Mucosa of descending colon (tissue), 3 donors: ENCODE measurements at regions not wholly inside any gene's neighbourhood (a gene's known extent, or its start where the extent isn't known, plus 50 kb on each side); places are given as distances from the start of the nearest gene placed in this dataset.

Experiments
- ATAC-seq: fragments of 200-7000 bp; cut with Tn5 transposase; one replicate; pipeline ENCODE4 v1.9.1; 2020; ENCODE audit warnings: mild to moderate bottlenecking, moderate library complexity
- DNase-seq, 3 donors: peaks; one replicate each; pipeline ENCODE4 v3.0.0-alpha.2; 2020
- H3K36me3 ChIP-seq: fragments of 200-600 bp; one replicate; pipeline ENCODE4 v1.8.0; 2021; ENCODE audit warnings: low read depth, mild to moderate bottlenecking
- H3K4me1 ChIP-seq: fragments of 200-600 bp; one replicate; pipeline ENCODE4 v1.8.0; 2021; ENCODE audit warnings: low read depth, mild to moderate bottlenecking
- H3K4me3 ChIP-seq: fragments of 200-600 bp; one replicate; pipeline ENCODE4 v1.8.0; 2021; ENCODE audit warnings: mild to moderate bottlenecking
- H3K9me3 ChIP-seq: fragments of 200-600 bp; one replicate; pipeline ENCODE4 v1.8.0; 2021; ENCODE audit warnings: mild to moderate bottlenecking
- intact Hi-C, 2 donors: fragments of 100-400 bp; cut with DNase I in 1 of 2; cut with micrococcal nuclease in 1 of 2; formaldehyde crosslinking; loops; one replicate each; pipeline versions ENCODE4 v1.11.0 to v1.11.1; 2022; cut with DNase I, micrococcal nuclease
- TF ChIP-seq, protein P1 (sequence below): fragments of 200-600 bp; IDR thresholded peaks from one replicate; pipeline ENCODE4 v1.8.0; 2022; ENCODE audit warnings: antibody characterized with exemption, mild to moderate bottlenecking
- donor health status: DM: no; HTN: no; CAD: no; lungs with moderate emphysema.
- donor health status: DM: no; HTN: no; CAD: no.
- donor health status: DM: no; HTN: yes; CAD: no.

- no peak for ATAC-seq
- H3K4me3 ChIP-seq = no peak overlapping the region
- H3K36me3 ChIP-seq = no peaks in the 10 kb centered on the region
- H3K4me1 ChIP-seq = no peaks in the 10 kb centered on the region
- TF ChIP-seq, protein P1, sequence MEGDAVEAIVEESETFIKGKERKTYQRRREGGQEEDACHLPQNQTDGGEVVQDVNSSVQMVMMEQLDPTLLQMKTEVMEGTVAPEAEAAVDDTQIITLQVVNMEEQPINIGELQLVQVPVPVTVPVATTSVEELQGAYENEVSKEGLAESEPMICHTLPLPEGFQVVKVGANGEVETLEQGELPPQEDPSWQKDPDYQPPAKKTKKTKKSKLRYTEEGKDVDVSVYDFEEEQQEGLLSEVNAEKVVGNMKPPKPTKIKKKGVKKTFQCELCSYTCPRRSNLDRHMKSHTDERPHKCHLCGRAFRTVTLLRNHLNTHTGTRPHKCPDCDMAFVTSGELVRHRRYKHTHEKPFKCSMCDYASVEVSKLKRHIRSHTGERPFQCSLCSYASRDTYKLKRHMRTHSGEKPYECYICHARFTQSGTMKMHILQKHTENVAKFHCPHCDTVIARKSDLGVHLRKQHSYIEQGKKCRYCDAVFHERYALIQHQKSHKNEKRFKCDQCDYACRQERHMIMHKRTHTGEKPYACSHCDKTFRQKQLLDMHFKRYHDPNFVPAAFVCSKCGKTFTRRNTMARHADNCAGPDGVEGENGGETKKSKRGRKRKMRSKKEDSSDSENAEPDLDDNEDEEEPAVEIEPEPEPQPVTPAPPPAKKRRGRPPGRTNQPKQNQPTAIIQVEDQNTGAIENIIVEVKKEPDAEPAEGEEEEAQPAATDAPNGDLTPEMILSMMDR = no peak
- intact Hi-C loops = no loop called here
- peaks cover 3% of the 10 kb centered on the region for H3K9me3 ChIP-seq
- DNase-seq = no peak
Measured at GRCh38 chr1:172815740-172816139, 156.8 kb downstream of the FASLG start.

DNA sequence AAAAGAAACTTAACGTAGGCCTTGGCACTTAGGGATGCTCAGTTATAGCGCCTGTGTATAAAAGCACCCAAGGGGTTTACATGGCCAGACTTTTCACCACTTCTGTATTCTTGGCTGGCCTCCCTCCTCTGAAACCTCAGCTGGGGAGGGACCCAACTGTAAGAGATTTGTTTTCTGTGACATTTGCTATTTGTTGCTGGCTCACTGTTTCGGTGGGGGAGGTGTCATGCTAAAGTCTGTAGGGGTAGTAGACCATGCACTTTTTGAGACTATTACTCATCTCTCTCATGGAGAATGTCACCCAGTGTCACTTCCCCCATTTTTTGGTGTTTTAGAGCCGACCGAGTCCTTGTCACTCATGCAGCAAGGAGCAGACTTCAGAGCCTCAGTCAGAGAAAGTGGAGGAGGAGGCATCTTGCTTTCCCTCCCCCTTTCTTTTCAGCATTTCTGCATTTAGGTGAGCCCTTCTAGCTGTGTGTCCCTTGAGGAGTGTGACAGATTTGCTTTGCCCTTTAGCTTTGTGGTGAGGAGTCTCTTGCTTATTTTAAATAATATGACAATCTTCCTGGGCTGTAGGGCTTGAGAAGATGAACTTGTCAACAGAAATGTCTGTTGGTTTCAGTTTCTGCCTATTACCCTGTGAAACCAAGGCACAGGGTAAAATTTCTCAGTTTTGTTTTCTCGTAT is 160.1 kb downstream of the FASLG start:
- intact Hi-C loops = no loop called here
- Histone ChIP-seq H3K9me3 (peaks cover 3% of the 10 kb centered on the region), H3K4me1 (no peaks in the 10 kb centered on the region), H3K36me3 (no peaks in the 10 kb centered on the region), H3K4me3 (no peak overlapping the region)
- TF ChIP-seq, protein P1 = no peak
- peak; percentile 74 for ATAC-seq
- DNase-seq = peak in 1 of 3 donors; percentile 40

GRCh38 chr1:172820475-172821158 is 161.7 kb downstream of the FASLG start:
- Histone ChIP-seq H3K36me3 (no peaks in the 10 kb centered on the region), H3K9me3 (no peaks in the 10 kb centered on the region), H3K4me3 (no peak overlapping the region), H3K4me1 (peaks cover 4% of the 10 kb centered on the region)
- intact Hi-C loops = no loop called here
- DNase-seq (no peak), ATAC-seq (no peak)
- TF ChIP-seq, protein P1 = no peak

DNA sequence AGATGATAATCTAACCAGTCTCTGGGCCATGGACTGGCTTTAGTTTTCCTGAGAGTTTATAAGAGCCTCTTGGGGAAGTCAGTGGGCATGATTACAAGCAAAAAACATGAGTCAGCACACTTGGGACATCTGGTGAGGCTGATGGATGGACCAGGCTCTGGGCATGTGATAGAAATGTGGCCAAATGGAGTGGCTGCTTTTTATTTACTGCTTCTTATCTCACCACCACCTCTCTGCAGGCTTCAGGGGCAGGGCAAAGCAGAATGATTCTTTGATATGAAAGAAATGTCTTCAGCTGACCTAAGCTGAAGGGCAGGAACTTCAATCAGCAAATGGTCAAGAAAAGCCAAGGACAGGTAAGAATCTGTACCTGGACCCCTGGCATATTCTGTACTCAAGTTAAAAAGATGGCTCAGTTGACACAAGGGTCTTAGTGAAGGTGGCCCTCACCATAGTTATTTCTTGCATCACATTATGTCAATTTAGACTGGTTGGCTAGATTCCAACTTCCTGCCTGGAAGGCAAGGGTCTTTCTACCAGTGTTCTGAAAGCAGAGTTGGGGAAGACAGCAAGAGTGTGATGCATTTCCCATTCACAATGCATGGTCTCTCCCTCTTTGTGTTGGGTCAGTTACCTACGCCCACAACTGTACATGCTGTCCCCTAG is 162.8 kb downstream of the FASLG start:
- intact Hi-C loops = no loop called here
- no peaks in the 10 kb centered on the region for H3K36me3 ChIP-seq
- peaks cover 11% of the 10 kb centered on the region for H3K4me1 ChIP-seq
- H3K4me3 ChIP-seq = no peak overlapping the region
- TF ChIP-seq, protein P1 = no peak
- ATAC-seq (no peak), DNase-seq (no peak)
- H3K9me3 ChIP-seq = no peaks in the 10 kb centered on the region

DNA sequence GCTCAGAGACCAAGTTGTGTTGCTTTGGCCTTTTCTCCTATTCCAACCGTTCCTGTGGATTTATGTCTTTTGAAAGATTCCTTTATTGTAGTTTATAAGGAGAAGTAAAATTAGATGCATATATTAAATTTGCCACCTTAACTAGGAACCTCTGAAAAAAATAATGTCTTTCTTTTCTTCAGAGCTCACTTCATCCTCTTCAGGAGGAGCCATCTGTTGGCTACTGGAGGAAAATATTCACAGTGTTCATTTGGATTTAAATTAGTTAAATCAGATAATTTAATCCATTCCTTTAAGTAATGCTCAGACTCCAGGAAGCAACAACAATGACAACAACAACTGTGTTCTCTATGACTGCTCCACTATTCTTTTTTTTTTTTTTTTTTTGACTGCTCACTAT is 164.0 kb downstream of the FASLG start:
- intact Hi-C loops = no loop called here
- Histone ChIP-seq H3K9me3 (no peaks in the 10 kb centered on the region), H3K36me3 (no peaks in the 10 kb centered on the region), H3K4me3 (no peak overlapping the region), H3K4me1 (peaks cover 11% of the 10 kb centered on the region)
- DNase-seq (no peak), ATAC-seq (no peak)
- TF ChIP-seq, protein P1 = no peak
